Lower leg skin (tissue), 3 donors: ENCODE measurements at regions not wholly inside any gene's neighbourhood (a gene's known extent, or its start where the extent isn't known, plus 50 kb on each side); places are given as distances from the start of the nearest gene placed in this dataset.

ENCODE experiments used
- CTCF ChIP-seq, 3 donors: fragments of 450-650 bp; IDR thresholded peaks; one replicate each; pipeline ENCODE4 v1.5.1; 2016; ENCODE audit warnings: antibody characterized with exemption in 3 of 3, mild to moderate bottlenecking in 3 of 3, moderate library complexity in 2 of 3
- POLR2A ChIP-seq, 2 donors: fragments of 450-650 bp; IDR thresholded peaks; one replicate each; pipeline ENCODE4 v1.6.1; 2016 to 2017; ENCODE audit warnings: antibody characterized with exemption in 2 of 2, mild to moderate bottlenecking in 1 of 2, moderate library complexity in 1 of 2

GRCh38 chr19:31073485-31074198, 275.6 kb downstream of the TSHZ3 start:
- TF ChIP-seq CTCF (IDR thresholded peaks at IDR 0.05): no peak
- no peak for TF ChIP-seq POLR2A (IDR thresholded peaks at IDR 0.05)
